ENCODE measurements at regions not wholly inside any gene's neighbourhood (a gene's known extent, or its start where the extent isn't known, plus 50 kb on each side); places are given as distances from the start of the nearest gene placed in this dataset.

- TF ChIP-seq CTCF (conservative IDR thresholded peaks at IDR 0.05 in 1 of 2, IDR thresholded peaks at IDR 0.05 in 1 of 2; ENCODE audit: extremely low read depth in 1 of 2, insufficient read depth in 1 of 2, low read depth in 1 of 2, low read length in 2 of 2) (no peak), EZH2 (IDR thresholded peaks at IDR 0.05; ENCODE audit: borderline replicate concordance, low read length) (no peak)
Observed at GRCh38 chr3:44132061-44132460, 109.6 kb upstream of the TOPAZ1 start.

Measured in mammary epithelial cell (primary cell).